ENCODE measurements at regions not wholly inside any gene's neighbourhood (a gene's known extent, or its start where the extent isn't known, plus 50 kb on each side); places are given as distances from the start of the nearest gene placed in this dataset.

GRCh38 chr2:180728928-180729559 lies 251.4 kb upstream of the UBE2E3 start:
- no peaks in the 10 kb centered on the region for H3K9me3 ChIP-seq (replicated peaks; ENCODE audit: insufficient read depth, low read length)
- H3K4me1 ChIP-seq (ENCODE audit: low read length), result no peaks in the 10 kb centered on the region
- H3K36me3 ChIP-seq (replicated peaks; ENCODE audit: insufficient read depth, low read length), result no peaks in the 10 kb centered on the region
- no peak for TF ChIP-seq EZH2phosphoT487 (IDR thresholded peaks at IDR 0.05; ENCODE audit: low read length)
- no peak for TF ChIP-seq CTCF (IDR thresholded peaks at IDR 0.05; ENCODE audit: low read length)
- TF ChIP-seq EZH2 (optimal IDR thresholded peaks at IDR 0.05; ENCODE audit: low read depth, low read length), result no peak
- no peaks in the 10 kb centered on the region for H3K27me3 ChIP-seq (replicated peaks; ENCODE audit: insufficient read depth, low read length)
- H3K9ac ChIP-seq (ENCODE audit: low read length), result no peak overlapping the region
- H3K9me2 ChIP-seq (replicated peaks; ENCODE audit: insufficient read depth, low read length), result no peaks in the 10 kb centered on the region
- H3K27ac ChIP-seq (ENCODE audit: low read length), result no peak overlapping the region
- no peaks in the 10 kb centered on the region for H3F3A ChIP-seq (ENCODE audit: insufficient read depth, low read length)
- no peaks in the 10 kb centered on the region for H3K79me2 ChIP-seq (ENCODE audit: low read length)
- H3K4me3 ChIP-seq (ENCODE audit: low read length), result no peak overlapping the region
- DNase-seq, result no peak
- H2AFZ ChIP-seq (ENCODE audit: low read length), result no peak overlapping the region
- no peak overlapping the region for H3K4me2 ChIP-seq (ENCODE audit: low read depth, low read length)
- no peaks in the 10 kb centered on the region for H4K20me1 ChIP-seq (ENCODE audit: insufficient read depth, low read length)

GRCh38 chr2:180723712-180724111 lies 256.7 kb upstream of the UBE2E3 start:
- Histone ChIP-seq H3K4me3 (ENCODE audit: low read length) (no peak overlapping the region), H2AFZ (ENCODE audit: low read length) (no peak overlapping the region), H3F3A (ENCODE audit: insufficient read depth, low read length) (no peaks in the 10 kb centered on the region), H3K9ac (ENCODE audit: low read length) (no peak overlapping the region), H4K20me1 (ENCODE audit: insufficient read depth, low read length) (no peaks in the 10 kb centered on the region), H3K4me1 (ENCODE audit: low read length) (no peaks in the 10 kb centered on the region), H3K27me3 (replicated peaks; ENCODE audit: insufficient read depth, low read length) (no peaks in the 10 kb centered on the region), H3K79me2 (ENCODE audit: low read length) (no peaks in the 10 kb centered on the region), H3K4me2 (ENCODE audit: low read depth, low read length) (no peak overlapping the region), H3K9me3 (replicated peaks; ENCODE audit: insufficient read depth, low read length) (no peaks in the 10 kb centered on the region), H3K9me2 (replicated peaks; ENCODE audit: insufficient read depth, low read length) (no peaks in the 10 kb centered on the region), H3K27ac (ENCODE audit: low read length) (no peak overlapping the region), H3K36me3 (replicated peaks; ENCODE audit: insufficient read depth, low read length) (no peaks in the 10 kb centered on the region)
- TF ChIP-seq EZH2phosphoT487 (IDR thresholded peaks at IDR 0.05; ENCODE audit: low read length) (no peak), EZH2 (optimal IDR thresholded peaks at IDR 0.05; ENCODE audit: low read depth, low read length) (no peak), CTCF (IDR thresholded peaks at IDR 0.05; ENCODE audit: low read length) (no peak)
- no peak for DNase-seq

- H3K4me1 ChIP-seq (ENCODE audit: low read length), result no peaks in the 10 kb centered on the region
- no peak overlapping the region for H3K4me3 ChIP-seq (ENCODE audit: low read length)
- H2AFZ ChIP-seq (ENCODE audit: low read length), result no peak overlapping the region
- H3F3A ChIP-seq (ENCODE audit: insufficient read depth, low read length), result no peaks in the 10 kb centered on the region
- H4K20me1 ChIP-seq (ENCODE audit: insufficient read depth, low read length), result no peaks in the 10 kb centered on the region
- DNase-seq, result no peak
- no peaks in the 10 kb centered on the region for H3K27me3 ChIP-seq (replicated peaks; ENCODE audit: insufficient read depth, low read length)
- no peak for TF ChIP-seq CTCF (IDR thresholded peaks at IDR 0.05; ENCODE audit: low read length)
- TF ChIP-seq EZH2 (optimal IDR thresholded peaks at IDR 0.05; ENCODE audit: low read depth, low read length), result no peak
- no peak for TF ChIP-seq EZH2phosphoT487 (IDR thresholded peaks at IDR 0.05; ENCODE audit: low read length)
- no peak overlapping the region for H3K9ac ChIP-seq (ENCODE audit: low read length)
- H3K4me2 ChIP-seq (ENCODE audit: low read depth, low read length), result no peak overlapping the region
- no peaks in the 10 kb centered on the region for H3K79me2 ChIP-seq (ENCODE audit: low read length)
- H3K36me3 ChIP-seq (replicated peaks; ENCODE audit: insufficient read depth, low read length), result no peaks in the 10 kb centered on the region
- H3K9me2 ChIP-seq (replicated peaks; ENCODE audit: insufficient read depth, low read length), result no peaks in the 10 kb centered on the region
- H3K9me3 ChIP-seq (replicated peaks; ENCODE audit: insufficient read depth, low read length), result no peaks in the 10 kb centered on the region
- H3K27ac ChIP-seq (ENCODE audit: low read length), result no peak overlapping the region
Measured at GRCh38 chr2:180722551-180723239, 257.7 kb upstream of the UBE2E3 start.
